GM12878 (cell line): ENCODE measurements at regions not wholly inside any gene's neighbourhood (a gene's known extent, or its start where the extent isn't known, plus 50 kb on each side); places are given as distances from the start of the nearest gene placed in this dataset.

ENCODE experiments used
- CREB1 ChIP-seq: IDR thresholded peaks from 2 replicates; pipeline ENCODE4 v1.6.1; 2012; ENCODE audit warnings: low read depth, mild to moderate bottlenecking, inconsistent platforms
- CREM ChIP-seq: IDR thresholded peaks from 2 replicates; pipeline ENCODE4 v1.6.1; 2014; ENCODE audit warnings: antibody characterized with exemption, low read depth
- POLR2A ChIP-seq: IDR thresholded peaks from 2 replicates; pipeline ENCODE4 v1.6.1; 2011; ENCODE audit warnings: low read depth, mild to moderate bottlenecking, low read length
- POLR2AphosphoS5 ChIP-seq: IDR thresholded peaks from 2 replicates; pipeline ENCODE4 v1.6.1; 2011; ENCODE audit warnings: mild to moderate bottlenecking, low read length, inconsistent platforms
- RFX5 ChIP-seq: IDR thresholded peaks from 2 replicates; pipeline ENCODE4 v1.6.1; 2011; ENCODE audit warnings: low read depth, low read length, improper control_type of control experiment
- STAT1 ChIP-seq: fragments of 450-650 bp; conservative IDR thresholded peaks from 2 replicates; pipeline ENCODE4 v1.6.1; 2014; ENCODE audit warnings: antibody characterized with exemption, mild to moderate bottlenecking
- SUZ12 ChIP-seq: fragments of 200-600 bp; sonication (generic); IDR thresholded peaks from one replicate; pipeline ENCODE4 v1.6.1; 2018; ENCODE audit warnings: antibody characterized with exemption, mild to moderate bottlenecking; ENCODE audit not compliant: unreplicated experiment
- YY1 ChIP-seq: IDR thresholded peaks from 2 replicates; pipeline ENCODE4 v1.6.1; 2011; ENCODE audit warnings: low read depth, mild to moderate bottlenecking, low read length
- TF ChIP-seq, protein P1 (sequence below), 3 experiments: IDR thresholded peaks in 2 of 3; conservative IDR thresholded peaks in 1 of 3; 2 replicates each; pipeline ENCODE4 v1.5.1; 2011; ENCODE audit warnings: low read depth in 3 of 3, low read length in 3 of 3, mild to moderate bottlenecking in 3 of 3, control low read depth in 2 of 3, moderate library complexity in 2 of 3, inconsistent platforms in 1 of 3, mixed read lengths in 1 of 3; ENCODE audit not compliant: control insufficient read depth in 2 of 3, insufficient read depth in 1 of 3; ENCODE audit errors: extremely low read depth in 1 of 3
- TF ChIP-seq, protein P2 (sequence below): fragments of 450-650 bp; IDR thresholded peaks from 2 replicates; pipeline ENCODE4 v1.6.1; 2016; ENCODE audit warnings: mild to moderate bottlenecking
- TF ChIP-seq, protein P3 (sequence below): IDR thresholded peaks from 2 replicates; pipeline ENCODE4 v1.6.1; 2012; ENCODE audit warnings: mild to moderate bottlenecking, low read depth, low read length
- TF ChIP-seq, protein P4 (sequence below): IDR thresholded peaks from 2 replicates; pipeline ENCODE4 v1.6.1; 2011; ENCODE audit warnings: low read depth, low read length, improper control_type of control experiment, borderline replicate concordance

DNA sequence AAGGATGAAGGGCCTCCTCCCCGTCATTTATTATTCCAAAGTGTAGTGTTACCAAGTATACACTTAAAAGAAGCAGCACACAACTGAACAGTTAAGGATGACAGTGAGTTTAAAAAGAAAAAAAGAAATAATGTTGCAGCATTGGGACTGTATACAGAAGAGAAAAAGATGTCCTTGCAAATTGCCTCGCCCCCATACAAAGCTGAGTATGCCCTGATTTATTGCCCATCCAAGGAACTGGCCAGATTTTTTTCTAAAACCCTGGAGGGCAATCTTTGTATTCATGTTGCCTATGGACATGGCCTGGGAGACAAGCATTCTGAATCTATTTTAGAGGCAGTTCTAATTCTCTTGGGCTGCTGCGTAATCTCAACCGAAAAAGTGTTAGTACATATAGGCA, 182.7 kb upstream of the NR4A3 start:
- TF ChIP-seq, protein P1, sequence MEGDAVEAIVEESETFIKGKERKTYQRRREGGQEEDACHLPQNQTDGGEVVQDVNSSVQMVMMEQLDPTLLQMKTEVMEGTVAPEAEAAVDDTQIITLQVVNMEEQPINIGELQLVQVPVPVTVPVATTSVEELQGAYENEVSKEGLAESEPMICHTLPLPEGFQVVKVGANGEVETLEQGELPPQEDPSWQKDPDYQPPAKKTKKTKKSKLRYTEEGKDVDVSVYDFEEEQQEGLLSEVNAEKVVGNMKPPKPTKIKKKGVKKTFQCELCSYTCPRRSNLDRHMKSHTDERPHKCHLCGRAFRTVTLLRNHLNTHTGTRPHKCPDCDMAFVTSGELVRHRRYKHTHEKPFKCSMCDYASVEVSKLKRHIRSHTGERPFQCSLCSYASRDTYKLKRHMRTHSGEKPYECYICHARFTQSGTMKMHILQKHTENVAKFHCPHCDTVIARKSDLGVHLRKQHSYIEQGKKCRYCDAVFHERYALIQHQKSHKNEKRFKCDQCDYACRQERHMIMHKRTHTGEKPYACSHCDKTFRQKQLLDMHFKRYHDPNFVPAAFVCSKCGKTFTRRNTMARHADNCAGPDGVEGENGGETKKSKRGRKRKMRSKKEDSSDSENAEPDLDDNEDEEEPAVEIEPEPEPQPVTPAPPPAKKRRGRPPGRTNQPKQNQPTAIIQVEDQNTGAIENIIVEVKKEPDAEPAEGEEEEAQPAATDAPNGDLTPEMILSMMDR (IDR thresholded peaks at IDR 0.05 in 2 of 3, conservative IDR thresholded peaks at IDR 0.05 in 1 of 3; ENCODE audit: control insufficient read depth in 2 of 3, extremely low read depth in 1 of 3, insufficient read depth in 1 of 3, low read depth in 3 of 3, low read length in 3 of 3), result no peak
- TF ChIP-seq YY1 (no peak), STAT1 (no peak), CREB1 (no peak), RFX5 (no peak), POLR2A (no peak), CREM (no peak), POLR2AphosphoS5 (no peak), SUZ12 (no peak)
- TF ChIP-seq, protein P2, sequence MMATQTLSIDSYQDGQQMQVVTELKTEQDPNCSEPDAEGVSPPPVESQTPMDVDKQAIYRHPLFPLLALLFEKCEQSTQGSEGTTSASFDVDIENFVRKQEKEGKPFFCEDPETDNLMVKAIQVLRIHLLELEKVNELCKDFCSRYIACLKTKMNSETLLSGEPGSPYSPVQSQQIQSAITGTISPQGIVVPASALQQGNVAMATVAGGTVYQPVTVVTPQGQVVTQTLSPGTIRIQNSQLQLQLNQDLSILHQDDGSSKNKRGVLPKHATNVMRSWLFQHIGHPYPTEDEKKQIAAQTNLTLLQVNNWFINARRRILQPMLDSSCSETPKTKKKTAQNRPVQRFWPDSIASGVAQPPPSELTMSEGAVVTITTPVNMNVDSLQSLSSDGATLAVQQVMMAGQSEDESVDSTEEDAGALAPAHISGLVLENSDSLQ, result no peak
- TF ChIP-seq, protein P3, sequence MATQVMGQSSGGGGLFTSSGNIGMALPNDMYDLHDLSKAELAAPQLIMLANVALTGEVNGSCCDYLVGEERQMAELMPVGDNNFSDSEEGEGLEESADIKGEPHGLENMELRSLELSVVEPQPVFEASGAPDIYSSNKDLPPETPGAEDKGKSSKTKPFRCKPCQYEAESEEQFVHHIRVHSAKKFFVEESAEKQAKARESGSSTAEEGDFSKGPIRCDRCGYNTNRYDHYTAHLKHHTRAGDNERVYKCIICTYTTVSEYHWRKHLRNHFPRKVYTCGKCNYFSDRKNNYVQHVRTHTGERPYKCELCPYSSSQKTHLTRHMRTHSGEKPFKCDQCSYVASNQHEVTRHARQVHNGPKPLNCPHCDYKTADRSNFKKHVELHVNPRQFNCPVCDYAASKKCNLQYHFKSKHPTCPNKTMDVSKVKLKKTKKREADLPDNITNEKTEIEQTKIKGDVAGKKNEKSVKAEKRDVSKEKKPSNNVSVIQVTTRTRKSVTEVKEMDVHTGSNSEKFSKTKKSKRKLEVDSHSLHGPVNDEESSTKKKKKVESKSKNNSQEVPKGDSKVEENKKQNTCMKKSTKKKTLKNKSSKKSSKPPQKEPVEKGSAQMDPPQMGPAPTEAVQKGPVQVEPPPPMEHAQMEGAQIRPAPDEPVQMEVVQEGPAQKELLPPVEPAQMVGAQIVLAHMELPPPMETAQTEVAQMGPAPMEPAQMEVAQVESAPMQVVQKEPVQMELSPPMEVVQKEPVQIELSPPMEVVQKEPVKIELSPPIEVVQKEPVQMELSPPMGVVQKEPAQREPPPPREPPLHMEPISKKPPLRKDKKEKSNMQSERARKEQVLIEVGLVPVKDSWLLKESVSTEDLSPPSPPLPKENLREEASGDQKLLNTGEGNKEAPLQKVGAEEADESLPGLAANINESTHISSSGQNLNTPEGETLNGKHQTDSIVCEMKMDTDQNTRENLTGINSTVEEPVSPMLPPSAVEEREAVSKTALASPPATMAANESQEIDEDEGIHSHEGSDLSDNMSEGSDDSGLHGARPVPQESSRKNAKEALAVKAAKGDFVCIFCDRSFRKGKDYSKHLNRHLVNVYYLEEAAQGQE, result no peak
- TF ChIP-seq, protein P4, sequence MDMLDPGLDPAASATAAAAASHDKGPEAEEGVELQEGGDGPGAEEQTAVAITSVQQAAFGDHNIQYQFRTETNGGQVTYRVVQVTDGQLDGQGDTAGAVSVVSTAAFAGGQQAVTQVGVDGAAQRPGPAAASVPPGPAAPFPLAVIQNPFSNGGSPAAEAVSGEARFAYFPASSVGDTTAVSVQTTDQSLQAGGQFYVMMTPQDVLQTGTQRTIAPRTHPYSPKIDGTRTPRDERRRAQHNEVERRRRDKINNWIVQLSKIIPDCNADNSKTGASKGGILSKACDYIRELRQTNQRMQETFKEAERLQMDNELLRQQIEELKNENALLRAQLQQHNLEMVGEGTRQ, result no peak
